ENCODE measurements at regions not wholly inside any gene's neighbourhood (a gene's known extent, or its start where the extent isn't known, plus 50 kb on each side); places are given as distances from the start of the nearest gene placed in this dataset.
"Not testable (repeated sequence)": the region's sequence is repeated elsewhere in the genome, so short reads cannot be mapped to it uniquely, and the experiment has no call there.

GRCh38 chr7:68243128-68243527 is 1246.5 kb downstream of the TYW1 start:
- DNase-seq (ENCODE audit: low spot score), result no peak

- DNase-seq (ENCODE audit: low spot score), result no peak
Measured at GRCh38 chr7:68244389-68244788, 1247.8 kb downstream of the TYW1 start.

- no peak for DNase-seq (ENCODE audit: low spot score)
Measured at GRCh38 chr7:68245688-68246087, 1249.1 kb downstream of the TYW1 start.

GRCh38 chr7:68246189-68246633 is 1249.6 kb downstream of the TYW1 start:
- DNase-seq (ENCODE audit: low spot score), result no peak

GRCh38 chr7:68247126-68247525 is 1250.5 kb downstream of the TYW1 start:
- no peak for DNase-seq (ENCODE audit: low spot score)

- no peak for DNase-seq (ENCODE audit: low spot score)
Measured at GRCh38 chr7:68247571-68247970, 1250.9 kb downstream of the TYW1 start.

- no peak for DNase-seq (ENCODE audit: low spot score)
Measured at GRCh38 chr7:68248973-68249372, 1252.3 kb downstream of the TYW1 start.

- DNase-seq (ENCODE audit: low spot score), result no peak
Measured at GRCh38 chr7:68249611-68250010, 1253.0 kb downstream of the TYW1 start.

- DNase-seq (ENCODE audit: low spot score), result no peak
Measured at GRCh38 chr7:68250143-68250542, 1253.5 kb downstream of the TYW1 start.

- DNase-seq (ENCODE audit: low spot score), result not testable (repeated sequence)
Measured at GRCh38 chr7:68254815-68255214, 1258.2 kb downstream of the TYW1 start.

- DNase-seq (ENCODE audit: low spot score), result no peak
Measured at GRCh38 chr7:68256295-68256694, 1259.7 kb downstream of the TYW1 start.

GRCh38 chr7:68258609-68259008 is 1262.0 kb downstream of the TYW1 start:
- no peak for DNase-seq (ENCODE audit: low spot score)

- no peak for DNase-seq (ENCODE audit: low spot score)
Measured at GRCh38 chr7:68265258-68265657, 1268.6 kb downstream of the TYW1 start.

- no peak for DNase-seq (ENCODE audit: low spot score)
Measured at GRCh38 chr7:68266004-68266579, 1269.5 kb downstream of the TYW1 start.

- DNase-seq (ENCODE audit: low spot score), result no peak
Measured at GRCh38 chr7:68267486-68267885, 1270.9 kb downstream of the TYW1 start.

GRCh38 chr7:68269405-68269804 is 1272.8 kb downstream of the TYW1 start:
- no peak for DNase-seq (ENCODE audit: low spot score)

GRCh38 chr7:68272507-68272906 is 1275.9 kb downstream of the TYW1 start:
- no peak for DNase-seq (ENCODE audit: low spot score)

- DNase-seq (ENCODE audit: low spot score), result no peak
Measured at GRCh38 chr7:68276725-68277124, 1280.1 kb downstream of the TYW1 start.

GRCh38 chr7:68279827-68280400 is 1283.3 kb downstream of the TYW1 start:
- no peak for DNase-seq (ENCODE audit: low spot score)

- DNase-seq (ENCODE audit: low spot score), result no peak
Measured at GRCh38 chr7:68280931-68281330, 1284.3 kb downstream of the TYW1 start.

GRCh38 chr7:68288144-68288593 is 1291.5 kb downstream of the TYW1 start:
- no peak for DNase-seq (ENCODE audit: low spot score)

GRCh38 chr7:68291710-68292109 is 1295.1 kb downstream of the TYW1 start:
- no peak for DNase-seq (ENCODE audit: low spot score)

GRCh38 chr7:68295386-68295785 is 1298.8 kb downstream of the TYW1 start:
- no peak for DNase-seq (ENCODE audit: low spot score)

GRCh38 chr7:68304536-68304935 is 1293.7 kb upstream of the AUTS2 start:
- DNase-seq (ENCODE audit: low spot score), result no peak

All from globus pallidus (tissue), 1 donor.